Thymus (tissue), 11 donors: ENCODE measurements at regions not wholly inside any gene's neighbourhood (a gene's known extent, or its start where the extent isn't known, plus 50 kb on each side); places are given as distances from the start of the nearest gene placed in this dataset.

Experiments used
- DNase-seq, 9 donors: peaks; one replicate each; pipeline ENCODE4 v3.0.0-alpha.2; 2013; ENCODE audit warnings: low spot score in 9 of 9, low read depth in 6 of 9, missing footprints in 1 of 9
- H3K27ac ChIP-seq, 2 donors: one replicate each; pipeline ENCODE4 v1.5.1; 2013; ENCODE audit warnings: control low read depth in 1 of 2, low read depth in 1 of 2, low read length in 1 of 2, mild to moderate bottlenecking in 1 of 2, moderate library complexity in 1 of 2
- H3K27me3 ChIP-seq, 2 donors: one replicate each; pipeline ENCODE4 v1.5.1; 2013; ENCODE audit warnings: low read length in 1 of 2; ENCODE audit not compliant: control insufficient read depth in 2 of 2, insufficient read depth in 1 of 2
- H3K36me3 ChIP-seq, 2 donors: one replicate each; pipeline ENCODE4 v1.5.1; 2013; ENCODE audit warnings: low read length in 1 of 2, mild to moderate bottlenecking in 1 of 2, moderate library complexity in 1 of 2; ENCODE audit not compliant: control insufficient read depth in 2 of 2, insufficient read depth in 2 of 2
- H3K4me1 ChIP-seq, 2 donors: one replicate each; pipeline ENCODE4 v1.5.1; 2013; ENCODE audit warnings: low read length in 2 of 2; ENCODE audit not compliant: control insufficient read depth in 2 of 2, insufficient read depth in 2 of 2
- H3K4me3 ChIP-seq, 2 donors: one replicate each; pipeline ENCODE4 v1.5.1; 2013; ENCODE audit warnings: low read length in 2 of 2, control low read depth in 1 of 2, mild to moderate bottlenecking in 1 of 2
- H3K9me3 ChIP-seq, 2 donors: one replicate each; pipeline ENCODE4 v1.5.1; 2013; ENCODE audit warnings: low read length in 1 of 2, mild to moderate bottlenecking in 1 of 2; ENCODE audit not compliant: control insufficient read depth in 2 of 2, insufficient read depth in 1 of 2
- WGBS: extraction: QIAGEN DNeasy Blood & Tissue Kit; methylation state at CpG from one replicate; pipeline ENCODE4 v1.1.7; 2013; 5-methylcytosine and 5-hydroxymethylcytosine counted together
- donor health status: healthy.

DNA sequence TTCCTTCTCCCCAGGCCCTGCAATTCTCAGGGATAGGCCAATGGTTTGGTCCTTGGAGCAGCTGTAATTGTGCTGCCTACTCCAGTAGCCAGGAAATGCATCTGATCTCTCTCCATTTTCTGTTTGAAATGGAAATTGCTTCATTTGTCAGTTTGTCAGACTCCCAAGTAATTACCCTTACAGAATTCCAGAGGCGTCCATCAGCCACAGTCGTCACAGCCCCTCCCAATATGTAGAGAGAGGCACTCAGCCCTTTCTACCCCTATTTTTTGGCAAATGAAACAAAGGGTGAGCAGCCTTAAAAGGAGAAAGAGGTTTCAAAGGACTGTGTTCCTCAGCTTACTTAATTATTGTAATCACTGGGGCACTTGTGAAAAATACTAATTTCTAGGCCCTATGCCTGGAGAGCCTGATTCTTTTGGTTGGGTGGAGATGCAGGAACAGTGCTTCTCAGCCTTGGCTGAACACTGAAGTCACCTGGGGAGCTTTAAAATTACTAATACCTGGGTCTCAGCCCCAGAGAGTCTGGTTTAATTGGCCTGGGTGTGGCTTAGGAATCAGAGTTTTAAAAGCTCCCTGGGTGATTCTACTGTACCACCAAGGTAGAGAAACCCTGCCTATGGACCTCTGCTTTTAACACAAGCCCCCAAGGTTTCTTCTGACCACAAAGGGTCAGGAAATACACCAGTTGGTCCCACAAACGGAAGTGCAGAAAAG, 190.0 kb downstream of the EMP1 start:
- 71% methylated on average over 3 of the region's 3 CpGs for WGBS
- H3K27me3 ChIP-seq, result no peaks in the 10 kb centered on the region
- H3K9me3 ChIP-seq, result no peaks in the 10 kb centered on the region
- DNase-seq, result no peak
- no peak overlapping the region for H3K4me3 ChIP-seq
- H3K4me1 ChIP-seq, result no peaks in the 10 kb centered on the region
- no peak overlapping the region for H3K27ac ChIP-seq
- no peaks in the 10 kb centered on the region for H3K36me3 ChIP-seq

DNA sequence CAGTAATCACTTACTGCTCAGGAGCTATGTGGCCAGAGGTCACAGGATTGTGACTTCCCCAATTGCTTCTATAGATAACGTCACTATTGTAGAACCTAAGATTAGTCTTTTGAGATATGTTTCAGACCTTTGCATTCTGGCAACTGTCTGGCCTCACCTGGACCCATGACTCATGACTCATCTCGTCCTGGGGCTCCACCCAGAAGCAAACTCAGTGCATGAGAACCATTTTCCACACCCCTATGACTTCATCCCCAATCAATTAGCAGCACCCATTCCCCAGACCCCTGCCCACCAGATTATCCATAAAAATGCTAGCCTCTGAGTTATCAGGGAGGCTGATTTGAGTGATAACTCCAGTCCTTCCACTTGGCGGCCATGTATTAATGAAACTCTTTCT, 186.9 kb downstream of the EMP1 start:
- no peaks in the 10 kb centered on the region for H3K4me1 ChIP-seq
- no peaks in the 10 kb centered on the region for H3K36me3 ChIP-seq
- no peak overlapping the region for H3K4me3 ChIP-seq
- no peak overlapping the region for H3K27ac ChIP-seq
- no peaks in the 10 kb centered on the region for H3K9me3 ChIP-seq
- no peak for DNase-seq
- WGBS, result 81% methylated on average over 3 of the region's 3 CpGs
- no peaks in the 10 kb centered on the region for H3K27me3 ChIP-seq

DNA sequence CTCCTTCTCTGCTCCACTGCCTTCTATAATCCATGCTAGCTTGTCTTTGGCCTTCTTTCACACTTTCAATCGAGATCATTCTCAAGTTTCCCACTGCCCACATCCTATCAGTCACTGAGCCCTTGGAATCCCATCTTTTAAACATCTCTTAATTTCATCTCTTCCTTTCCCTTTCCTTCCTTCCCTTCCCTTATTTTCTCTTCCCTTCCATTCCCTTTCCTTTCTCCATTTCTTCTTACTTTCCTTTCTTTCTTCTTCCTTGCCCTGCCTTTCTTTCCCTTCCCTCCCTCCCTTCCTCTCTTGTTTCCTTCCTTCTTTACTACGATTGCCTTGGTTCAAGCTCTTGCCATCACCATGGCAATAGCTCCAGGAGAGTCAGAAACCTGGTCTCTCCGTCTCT, 183.8 kb downstream of the EMP1 start:
- Histone ChIP-seq H3K27me3 (no peaks in the 10 kb centered on the region), H3K9me3 (no peaks in the 10 kb centered on the region), H3K36me3 (no peaks in the 10 kb centered on the region), H3K27ac (no peak overlapping the region), H3K4me1 (no peaks in the 10 kb centered on the region), H3K4me3 (no peak overlapping the region)
- DNase-seq, result no peak
- 70% methylated on average over 3 of the region's 3 CpGs for WGBS

DNA sequence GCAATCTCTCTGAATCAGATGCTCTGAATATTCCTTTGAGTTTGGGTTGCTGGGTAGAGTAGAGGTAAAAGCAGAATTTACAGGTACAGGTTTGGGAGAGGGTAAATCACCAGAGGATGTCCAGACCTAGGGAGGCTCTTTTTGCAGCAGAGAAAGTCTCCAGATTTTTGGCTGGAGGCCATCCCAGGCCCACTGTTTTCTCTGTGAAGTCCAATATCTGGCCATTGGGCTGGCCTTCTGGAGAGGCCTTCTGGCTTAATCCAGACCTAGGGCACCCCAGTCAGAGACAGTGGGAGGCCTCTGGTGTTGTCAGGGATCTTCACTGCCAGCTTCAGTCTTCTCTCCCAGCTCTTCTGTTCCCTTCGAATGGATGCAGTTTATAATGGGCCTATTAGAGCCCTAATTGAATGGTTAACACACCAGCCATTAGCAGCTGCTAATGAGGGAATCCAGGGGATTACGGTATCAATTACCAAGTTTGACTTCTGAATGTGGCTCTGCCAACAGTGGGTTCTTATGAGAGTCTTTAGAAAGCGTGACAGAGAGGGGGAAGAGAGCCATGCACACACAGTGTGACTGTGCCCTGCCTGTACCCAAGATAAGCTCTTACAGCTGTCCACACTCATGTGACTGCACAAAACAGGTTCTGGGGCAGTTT, 183.1 kb downstream of the EMP1 start:
- no peaks in the 10 kb centered on the region for H3K27me3 ChIP-seq
- no peak overlapping the region for H3K27ac ChIP-seq
- H3K4me3 ChIP-seq, result no peak overlapping the region
- H3K9me3 ChIP-seq, result no peaks in the 10 kb centered on the region
- no peak for DNase-seq
- H3K36me3 ChIP-seq, result no peaks in the 10 kb centered on the region
- WGBS, result 86% methylated on average over 3 of the region's 3 CpGs
- H3K4me1 ChIP-seq, result no peaks in the 10 kb centered on the region

DNA sequence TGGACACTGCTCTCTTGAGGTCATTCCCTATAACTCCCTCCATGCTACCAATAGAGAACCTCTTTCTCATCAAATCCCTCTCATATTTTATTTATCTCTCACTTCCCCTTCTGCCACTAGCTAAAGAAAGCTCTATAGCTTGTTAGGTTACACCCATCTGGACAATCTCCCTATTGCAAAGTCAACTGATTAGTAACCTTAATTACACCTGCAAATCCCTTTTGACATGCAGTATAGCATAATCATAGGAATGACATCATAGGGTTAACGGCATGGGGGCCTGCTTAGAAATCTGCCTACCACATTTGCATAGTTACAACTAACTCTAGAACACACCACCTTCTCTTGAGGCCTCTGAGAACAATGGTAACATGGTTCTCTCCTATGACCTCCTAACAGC, 181.2 kb downstream of the EMP1 start:
- WGBS, result 81% methylated on average over 1 of the region's 1 CpG
- Histone ChIP-seq H3K9me3 (no peaks in the 10 kb centered on the region), H3K27ac (no peak overlapping the region)

DNA sequence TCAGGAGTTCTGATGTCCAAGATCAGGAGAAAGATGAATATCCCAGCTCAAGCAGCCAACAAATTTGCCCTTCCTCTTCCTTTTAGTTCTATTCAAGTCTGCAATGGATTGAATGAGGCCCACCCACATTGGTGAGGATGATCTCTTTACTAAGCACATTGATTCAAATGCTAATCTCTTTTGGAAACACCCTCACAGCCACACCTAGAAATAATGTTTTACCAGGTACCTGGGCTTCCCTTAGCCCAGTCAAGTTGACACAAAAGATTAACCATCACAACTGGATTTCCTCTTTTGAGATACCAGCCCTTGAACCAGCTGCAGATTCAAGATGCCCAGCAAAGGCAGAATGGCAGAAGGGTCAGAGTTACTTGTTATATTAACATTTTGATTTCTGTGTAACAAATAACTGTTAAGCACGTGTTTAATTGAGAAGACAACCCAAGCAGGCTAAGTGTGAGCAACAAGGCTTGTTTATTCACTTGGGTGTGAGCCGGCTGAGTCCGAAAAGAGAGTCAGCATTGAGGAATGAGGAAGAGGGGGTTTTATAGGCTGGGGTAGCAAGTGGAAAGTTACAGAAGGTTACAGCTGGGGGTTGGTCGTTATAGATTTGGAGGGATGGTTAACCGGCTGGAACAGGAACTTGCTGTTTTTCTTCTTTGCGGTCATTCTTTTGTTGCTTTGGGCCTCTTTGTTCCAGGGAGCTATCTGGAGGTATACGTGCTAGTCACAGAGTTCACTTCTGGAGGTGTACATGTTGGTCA, 180.3 kb downstream of the EMP1 start:
- no peaks in the 10 kb centered on the region for H3K9me3 ChIP-seq
- no peaks in the 10 kb centered on the region for H3K4me1 ChIP-seq
- H3K27me3 ChIP-seq, result no peaks in the 10 kb centered on the region
- H3K36me3 ChIP-seq, result no peaks in the 10 kb centered on the region
- H3K4me3 ChIP-seq, result no peak overlapping the region
- no peak overlapping the region for H3K27ac ChIP-seq
- DNase-seq, result no peak
- 92% methylated on average over 7 of the region's 7 CpGs for WGBS

More for the DNA sequence above, 181.2 kb downstream of the EMP1 start:
- Histone ChIP-seq H3K36me3 (no peaks in the 10 kb centered on the region), H3K4me3 (no peak overlapping the region), H3K27me3 (no peaks in the 10 kb centered on the region), H3K4me1 (no peaks in the 10 kb centered on the region)
- no peak for DNase-seq

DNA sequence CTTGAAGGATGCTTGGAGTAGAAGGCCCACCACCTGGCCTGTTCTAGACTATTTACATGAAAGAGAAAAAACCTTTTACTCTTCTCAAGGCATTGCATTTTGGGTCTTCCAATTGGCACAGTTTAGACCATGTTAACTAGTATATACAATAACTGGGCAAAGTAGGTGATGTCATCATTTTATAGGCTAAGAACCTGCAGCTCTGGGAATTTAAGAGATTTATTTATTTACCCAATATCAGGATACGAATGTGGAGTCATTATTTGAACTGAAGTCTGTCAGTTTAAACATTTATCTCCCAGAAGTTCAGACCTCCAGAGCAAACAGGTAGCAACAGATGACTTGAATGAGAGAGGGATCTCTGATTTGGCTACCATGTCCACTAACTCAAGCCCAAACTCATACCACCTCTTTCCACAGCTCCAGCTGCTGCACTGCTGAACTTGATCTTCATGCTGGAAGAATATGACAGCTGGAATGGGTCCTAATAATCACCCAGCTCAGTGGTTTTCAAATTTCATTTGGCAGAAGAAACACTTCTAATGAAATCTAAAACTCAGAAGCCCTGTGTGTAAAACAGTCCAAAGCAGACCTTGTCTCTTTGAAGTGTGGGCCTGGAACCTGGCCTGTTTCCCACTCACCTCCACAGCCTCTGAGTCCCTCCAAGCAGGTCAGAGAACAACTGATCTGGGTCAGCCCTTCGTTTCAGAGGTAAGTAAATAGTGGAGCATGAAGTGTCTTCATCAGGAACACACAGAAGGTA, 179.2 kb downstream of the EMP1 start:
- 59% methylated on average over 2 of the region's 2 CpGs for WGBS
- DNase-seq, result peak in 3 of 9 donors; percentile 6 to 31 (median 9)
- H3K27me3 ChIP-seq, result no peaks in the 10 kb centered on the region
- no peak overlapping the region for H3K27ac ChIP-seq
- no peak overlapping the region for H3K4me3 ChIP-seq
- no peaks in the 10 kb centered on the region for H3K9me3 ChIP-seq
- H3K36me3 ChIP-seq, result no peaks in the 10 kb centered on the region
- H3K4me1 ChIP-seq, result no peaks in the 10 kb centered on the region

DNA sequence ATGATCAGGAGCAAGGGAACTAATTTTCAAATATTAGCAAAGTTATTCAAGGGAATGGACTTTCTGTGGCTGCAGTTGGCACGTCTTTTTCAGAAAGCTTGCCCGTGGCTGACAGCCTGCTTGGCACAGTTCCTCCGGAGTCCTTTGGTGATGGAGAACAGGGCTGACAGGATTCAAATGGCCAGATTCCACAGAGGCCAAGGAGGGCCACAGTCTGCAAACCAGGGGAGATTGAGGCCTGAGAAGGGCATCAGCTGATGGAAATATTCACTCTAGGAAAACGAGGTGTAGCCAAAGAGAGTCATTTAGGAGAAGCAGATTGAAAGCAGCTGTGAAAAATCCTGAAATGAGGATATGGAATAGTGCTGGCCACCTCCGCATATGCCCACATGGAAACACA, 178.3 kb downstream of the EMP1 start:
- Histone ChIP-seq H3K4me1 (no peaks in the 10 kb centered on the region), H3K9me3 (no peaks in the 10 kb centered on the region), H3K4me3 (no peak overlapping the region), H3K36me3 (no peaks in the 10 kb centered on the region), H3K27me3 (no peaks in the 10 kb centered on the region), H3K27ac (no peak overlapping the region)
- no peak for DNase-seq
- WGBS, result 91% methylated on average over 5 of the region's 5 CpGs

DNA sequence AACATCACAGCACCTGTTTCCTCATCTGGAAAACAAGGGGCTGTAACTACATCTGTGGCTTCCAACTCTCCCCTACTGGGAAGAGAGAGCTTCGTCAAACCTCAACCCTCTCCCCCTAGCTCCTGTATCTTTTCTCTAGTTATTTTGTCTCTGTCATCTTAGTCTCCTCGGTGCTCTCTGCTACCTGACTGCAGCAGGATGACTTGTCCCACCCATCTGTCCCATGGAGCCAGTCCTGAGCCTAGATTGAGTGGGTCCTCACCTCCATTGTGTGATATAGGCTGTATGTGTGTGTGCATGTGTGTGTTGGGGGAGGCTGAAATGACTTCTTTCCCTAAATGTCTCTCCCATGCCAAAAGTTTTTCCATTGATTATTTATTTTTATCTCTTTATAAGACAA, 177.3 kb downstream of the EMP1 start:
- H3K36me3 ChIP-seq, result no peaks in the 10 kb centered on the region
- WGBS, result 81% methylated on average over 2 of the region's 2 CpGs
- no peak overlapping the region for H3K4me3 ChIP-seq
- H3K27ac ChIP-seq, result no peak overlapping the region
- no peak for DNase-seq
- H3K27me3 ChIP-seq, result no peaks in the 10 kb centered on the region
- H3K9me3 ChIP-seq, result no peaks in the 10 kb centered on the region
- H3K4me1 ChIP-seq, result no peaks in the 10 kb centered on the region
